Esophagus muscularis mucosa (tissue), 4 donors: ENCODE measurements at regions not wholly inside any gene's neighbourhood (a gene's known extent, or its start where the extent isn't known, plus 50 kb on each side); places are given as distances from the start of the nearest gene placed in this dataset.
"Not testable (repeated sequence)": the region's sequence is repeated elsewhere in the genome, so short reads cannot be mapped to it uniquely, and the experiment has no call there.

Experiments
- DNase-seq: peaks from one replicate; pipeline ENCODE4 v3.0.0-alpha.2; 2017; ENCODE audit errors: extremely low spot score
- H3K27ac ChIP-seq, 4 donors: fragments of 200-600 bp; sonication (generic); replicated peaks in 1 of 4; 1 replicate in 3 of 4; 2 replicates in 1 of 4; pipeline ENCODE4 v1.5.1; 2016 to 2019; ENCODE audit warnings: mild to moderate bottlenecking in 1 of 4
- H3K27me3 ChIP-seq, 4 donors: fragments of 200-600 bp; sonication (generic); one replicate each; pipeline versions ENCODE4 v1.5.1 to v1.6.0; 2016 to 2019
- H3K36me3 ChIP-seq, 4 donors: fragments of 200-600 bp; sonication (generic); one replicate each; pipeline ENCODE4 v1.5.1; 2016 to 2019
- H3K4me1 ChIP-seq, 4 donors: fragments of 200-600 bp; sonication (generic); one replicate each; pipeline ENCODE4 v1.5.1; 2016 to 2019
- H3K4me3 ChIP-seq, 4 donors: fragments of 200-600 bp; sonication (generic); 1 replicate in 2 of 4; 2 replicates in 2 of 4; pipeline ENCODE4 v1.5.1; 2016 to 2019; ENCODE audit warnings: mild to moderate bottlenecking in 4 of 4, moderate library complexity in 1 of 4
- H3K9me3 ChIP-seq, 4 donors: fragments of 200-600 bp; sonication (generic); 1 replicate in 3 of 4; 2 replicates in 1 of 4; pipeline ENCODE4 v1.5.1; 2016 to 2019
- CTCF ChIP-seq, 3 experiments: fragments of 200-600 bp in 2 of 3; fragments of 450-650 bp in 1 of 3; sonication (generic) in 2 of 3; IDR thresholded peaks; one replicate each; pipeline ENCODE4 v1.5.1; 2017 to 2019; ENCODE audit warnings: antibody characterized with exemption in 3 of 3, mild to moderate bottlenecking in 2 of 3, moderate library complexity in 1 of 3
- EP300 ChIP-seq: sonication (generic); formaldehyde crosslinking; IDR thresholded peaks from one replicate; pipeline ENCODE4 v1.6.1; 2017; ENCODE audit warnings: antibody characterized with exemption
- POLR2A ChIP-seq: fragments of 450-650 bp; IDR thresholded peaks from one replicate; pipeline ENCODE4 v1.6.1; 2017; ENCODE audit warnings: antibody characterized with exemption, moderate library complexity, mild to moderate bottlenecking, low read depth
- POLR2AphosphoS5 ChIP-seq, 2 donors: sonication (generic); formaldehyde crosslinking; IDR thresholded peaks; one replicate each; pipeline ENCODE4 v1.6.1; 2017; ENCODE audit warnings: antibody characterized with exemption in 2 of 2
- WGBS: methylation state at CpG from one replicate; pipeline ENCODE4 v1.1.5; 2018; 5-methylcytosine and 5-hydroxymethylcytosine counted together
- intact Hi-C: fragments of 100-400 bp; cut with DNase I; formaldehyde crosslinking; loops from one replicate; pipeline ENCODE4 v1.15.1; 2023

DNA sequence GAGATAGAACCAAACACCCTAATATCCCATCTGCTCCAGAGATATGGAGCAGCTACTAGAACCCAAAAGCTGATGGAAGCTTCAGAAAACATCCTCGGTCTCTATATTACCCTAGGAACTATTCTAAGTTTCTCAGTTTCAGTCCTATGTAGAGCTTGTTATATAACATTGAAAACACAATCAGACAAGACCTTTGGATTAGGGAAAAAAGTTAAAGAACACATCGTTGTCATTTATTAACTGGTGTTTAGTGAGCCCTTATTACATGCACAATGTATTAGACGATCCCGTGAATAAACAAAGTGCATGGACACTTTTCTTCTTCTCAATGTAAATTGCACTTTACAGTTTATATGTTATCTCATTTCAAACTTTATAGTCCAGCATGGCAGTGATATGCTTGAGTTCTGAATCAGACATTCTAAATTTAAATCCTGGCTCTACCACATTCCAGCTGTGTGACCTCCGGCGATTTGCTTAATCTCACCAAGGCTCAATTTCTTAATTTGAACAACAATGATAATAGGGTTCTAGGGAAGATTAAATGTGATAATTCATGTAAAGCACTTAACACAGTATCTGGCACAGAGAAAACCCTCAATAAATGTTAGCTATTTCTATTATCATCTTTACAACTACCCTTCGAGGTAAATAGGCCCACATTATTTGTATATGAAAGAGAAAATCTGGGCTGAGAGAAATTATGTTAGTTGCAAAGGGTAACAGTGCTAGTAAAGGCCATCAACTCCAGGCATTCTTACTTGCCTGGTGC is 83.6 kb upstream of the PIK3C3 start:
- no peaks in the 10 kb centered on the region for H3K27me3 ChIP-seq
- intact Hi-C loops: no loop called here
- TF ChIP-seq EP300: no peak
- no peak for TF ChIP-seq POLR2A
- 87% methylated on average over 7 of the region's 7 CpGs for WGBS
- H3K27ac ChIP-seq: no peak overlapping the region
- H3K36me3 ChIP-seq: no peaks in the 10 kb centered on the region
- no peaks in the 10 kb centered on the region for H3K4me1 ChIP-seq
- no peak overlapping the region for H3K4me3 ChIP-seq
- no peaks in the 10 kb centered on the region for H3K9me3 ChIP-seq
- no peak for DNase-seq

GRCh38 chr18:41870817-41871216 is 84.2 kb upstream of the PIK3C3 start:
- no peak overlapping the region for H3K4me3 ChIP-seq
- no peak for DNase-seq
- intact Hi-C loops: no loop called here
- no peaks in the 10 kb centered on the region for H3K9me3 ChIP-seq
- TF ChIP-seq POLR2AphosphoS5 (IDR thresholded peaks at IDR 0.05) (no peak), CTCF (IDR thresholded peaks at IDR 0.05) (no peak), EP300 (no peak), POLR2A (no peak)
- H3K36me3 ChIP-seq: no peaks in the 10 kb centered on the region
- H3K4me1 ChIP-seq: no peaks in the 10 kb centered on the region
- H3K27me3 ChIP-seq: no peaks in the 10 kb centered on the region
- H3K27ac ChIP-seq: no peak overlapping the region

DNA sequence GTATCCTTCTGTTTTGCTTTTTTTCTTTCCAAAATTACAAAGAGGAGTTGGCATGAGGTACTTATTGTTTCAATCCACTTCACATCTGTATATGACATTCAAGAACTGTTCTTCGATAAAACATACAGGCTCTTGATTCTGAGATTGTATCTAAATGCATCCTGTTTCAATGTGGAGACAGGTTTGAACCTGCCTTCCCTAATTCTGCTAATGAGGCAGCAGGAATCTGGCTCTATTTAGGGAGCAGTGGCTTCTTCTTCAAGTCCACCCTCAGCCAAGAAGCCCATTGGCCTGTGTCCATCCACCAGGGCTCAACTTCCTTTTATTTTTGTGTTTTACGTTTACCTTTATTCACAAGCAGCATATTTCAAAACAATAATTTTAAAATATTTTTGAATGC is 84.8 kb upstream of the PIK3C3 start:
- DNase-seq: no peak
- no peaks in the 10 kb centered on the region for H3K4me1 ChIP-seq
- H3K4me3 ChIP-seq: no peak overlapping the region
- 82% methylated on average over 2 of the region's 2 CpGs for WGBS
- no peak overlapping the region for H3K27ac ChIP-seq
- no peaks in the 10 kb centered on the region for H3K27me3 ChIP-seq
- intact Hi-C loops: no loop called here
- no peaks in the 10 kb centered on the region for H3K36me3 ChIP-seq
- H3K9me3 ChIP-seq: no peaks in the 10 kb centered on the region
- TF ChIP-seq CTCF (IDR thresholded peaks at IDR 0.05) (no peak), POLR2A (no peak), EP300 (no peak), POLR2AphosphoS5 (IDR thresholded peaks at IDR 0.05) (no peak)

- H3K9me3 ChIP-seq, H3K27me3 ChIP-seq, H3K4me3 ChIP-seq, H3K4me1 ChIP-seq, H3K27ac ChIP-seq, H3K36me3 ChIP-seq, intact Hi-C loops, DNase-seq: not testable (repeated sequence)
- no CpG with 5 or more reads among the region's 27 CpGs for WGBS
Observed at GRCh38 chr18:41865796-41866195, 89.2 kb upstream of the PIK3C3 start.

- Histone ChIP-seq H3K36me3 (no peaks in the 10 kb centered on the region), H3K4me1 (no peaks in the 10 kb centered on the region), H3K27me3 (no peaks in the 10 kb centered on the region), H3K4me3 (no peak overlapping the region), H3K9me3 (no peaks in the 10 kb centered on the region), H3K27ac (no peak overlapping the region)
- no peak for DNase-seq
- TF ChIP-seq POLR2A (no peak), CTCF (IDR thresholded peaks at IDR 0.05) (no peak), POLR2AphosphoS5 (IDR thresholded peaks at IDR 0.05) (no peak), EP300 (no peak)
- WGBS: 88% methylated on average over 3 of the region's 3 CpGs
- intact Hi-C loops: no loop called here
Observed at GRCh38 chr18:41864216-41864615, 90.8 kb upstream of the PIK3C3 start.

DNA sequence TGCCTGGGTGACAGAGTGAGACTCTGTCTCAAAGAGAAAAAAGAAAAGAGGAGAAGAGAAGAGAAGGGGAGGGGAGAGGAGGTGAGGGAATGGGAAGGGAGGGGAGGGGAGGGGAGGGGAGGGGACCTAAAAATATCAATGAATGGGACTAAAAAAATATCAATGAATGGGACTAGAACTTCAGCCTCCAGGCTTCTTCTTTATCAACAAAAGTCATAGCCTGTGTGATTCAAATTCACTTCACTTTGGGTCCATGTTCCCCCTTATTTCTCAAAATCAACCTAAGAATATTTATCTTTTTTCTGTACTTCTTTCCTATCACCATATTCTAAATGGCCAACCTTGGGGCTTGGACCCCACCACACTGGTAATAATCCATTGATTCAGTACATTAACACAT is 92.1 kb upstream of the PIK3C3 start:
- H3K36me3 ChIP-seq: no peaks in the 10 kb centered on the region
- H3K27ac ChIP-seq: no peak overlapping the region
- no peaks in the 10 kb centered on the region for H3K4me1 ChIP-seq
- H3K9me3 ChIP-seq: no peaks in the 10 kb centered on the region
- no peak for DNase-seq
- no peak for TF ChIP-seq POLR2AphosphoS5 (IDR thresholded peaks at IDR 0.05)
- TF ChIP-seq CTCF (IDR thresholded peaks at IDR 0.05): no peak
- TF ChIP-seq EP300: no peak
- no peak for TF ChIP-seq POLR2A
- no peaks in the 10 kb centered on the region for H3K27me3 ChIP-seq
- intact Hi-C loops: no loop called here
- no peak overlapping the region for H3K4me3 ChIP-seq
